Mesenchymal stem cell (in vitro differentiated cells and primary cell): ENCODE measurements at regions not wholly inside any gene's neighbourhood (a gene's known extent, or its start where the extent isn't known, plus 50 kb on each side); places are given as distances from the start of the nearest gene placed in this dataset.

Source experiments
- DNase-seq: peaks from one replicate; pipeline ENCODE4 v3.0.0-alpha.2; 2013
- H2AFZ ChIP-seq: one replicate; pipeline ENCODE4 v1.6.1; 2013; ENCODE audit warnings: low read depth, mild to moderate bottlenecking, control low read depth, inconsistent platforms, low read length, moderate library complexity
- H2AK5ac ChIP-seq: 2 replicates; pipeline ENCODE4 v1.6.1; 2013; ENCODE audit warnings: low read length, moderate library complexity, mild to moderate bottlenecking, inconsistent platforms; ENCODE audit not compliant: severe bottlenecking
- H2BK120ac ChIP-seq: one replicate; pipeline ENCODE4 v1.6.1; 2013; ENCODE audit warnings: low read depth, mild to moderate bottlenecking, inconsistent platforms, low read length, moderate library complexity
- H2BK12ac ChIP-seq, 2 experiments: one replicate each; pipeline ENCODE4 v1.6.1; 2013; ENCODE audit warnings: inconsistent platforms in 2 of 2, low read length in 2 of 2, mild to moderate bottlenecking in 2 of 2, moderate library complexity in 2 of 2, control low read depth in 1 of 2
- H2BK15ac ChIP-seq: one replicate; pipeline ENCODE4 v1.6.1; 2013; ENCODE audit warnings: mild to moderate bottlenecking, low read depth, inconsistent platforms; ENCODE audit not compliant: poor library complexity, severe bottlenecking
- H2BK5ac ChIP-seq: 2 replicates; pipeline ENCODE4 v1.6.1; 2013; ENCODE audit warnings: low read depth, mild to moderate bottlenecking, low read length, control low read depth, inconsistent platforms; ENCODE audit not compliant: poor library complexity, severe bottlenecking
- H3K14ac ChIP-seq, 2 experiments: one replicate each; pipeline ENCODE4 v1.6.1; 2013; ENCODE audit warnings: inconsistent platforms in 2 of 2, low read length in 2 of 2, control low read depth in 1 of 2, mild to moderate bottlenecking in 1 of 2, moderate library complexity in 1 of 2
- H3K18ac ChIP-seq, 2 experiments: one replicate each; pipeline ENCODE4 v1.6.1; 2013; ENCODE audit warnings: inconsistent platforms in 2 of 2, low read length in 2 of 2, control low read depth in 1 of 2, low read depth in 1 of 2, mild to moderate bottlenecking in 1 of 2
- H3K23ac ChIP-seq, 2 experiments: one replicate each; pipeline ENCODE4 v1.6.1; 2013; ENCODE audit warnings: inconsistent platforms in 2 of 2, low read length in 2 of 2, mild to moderate bottlenecking in 2 of 2, moderate library complexity in 2 of 2, control low read depth in 1 of 2
- H3K27ac ChIP-seq: 2 replicates; pipeline ENCODE4 v1.5.1; 2013; ENCODE audit warnings: mild to moderate bottlenecking, moderate library complexity, low read length, control low read depth, inconsistent platforms; ENCODE audit not compliant: poor library complexity, severe bottlenecking
- H3K27me3 ChIP-seq, 2 experiments: 2 replicates each; pipeline versions ENCODE4 v1.6.1 to v1.7.0; 2013; ENCODE audit warnings: low read length in 2 of 2, mild to moderate bottlenecking in 2 of 2, moderate library complexity in 2 of 2, control low read depth in 1 of 2, inconsistent platforms in 1 of 2; ENCODE audit not compliant: control insufficient read depth in 1 of 2, insufficient read depth in 1 of 2
- H3K36me3 ChIP-seq, 2 experiments: 2 replicates each; pipeline versions ENCODE4 v1.6.1 to v1.7.0; 2013; ENCODE audit warnings: low read length in 2 of 2, control low read depth in 1 of 2, inconsistent platforms in 1 of 2, low read depth in 1 of 2, mild to moderate bottlenecking in 1 of 2; ENCODE audit not compliant: insufficient read depth in 2 of 2, control insufficient read depth in 1 of 2
- H3K4ac ChIP-seq, 2 experiments: one replicate each; pipeline ENCODE4 v1.6.1; 2013; ENCODE audit warnings: inconsistent platforms in 2 of 2, low read length in 2 of 2, mild to moderate bottlenecking in 2 of 2, moderate library complexity in 2 of 2, control low read depth in 1 of 2, low read depth in 1 of 2
- H3K4me1 ChIP-seq: 2 replicates; pipeline ENCODE4 v1.6.1; 2013; ENCODE audit warnings: low read depth, low read length, control low read depth; ENCODE audit not compliant: control insufficient read depth, insufficient read depth
- H3K4me2 ChIP-seq: 2 replicates; pipeline ENCODE4 v1.6.1; 2013; ENCODE audit warnings: low read length, mild to moderate bottlenecking, inconsistent platforms; ENCODE audit not compliant: poor library complexity, severe bottlenecking
- H3K4me3 ChIP-seq, 2 experiments: 2 replicates each; pipeline versions ENCODE4 v1.5.1 to v1.7.0; 2013; ENCODE audit warnings: low read length in 2 of 2, mild to moderate bottlenecking in 2 of 2, control low read depth in 1 of 2, low read depth in 1 of 2; ENCODE audit not compliant: insufficient read depth in 1 of 2
- H3K79me1 ChIP-seq: replicated peaks from 2 replicates; pipeline ENCODE4 v1.6.1; 2013; ENCODE audit warnings: mild to moderate bottlenecking, control low read depth, low read length, inconsistent platforms; ENCODE audit not compliant: poor library complexity, severe bottlenecking
- H3K9ac ChIP-seq: 2 replicates; pipeline ENCODE4 v1.7.0; 2013; ENCODE audit warnings: mild to moderate bottlenecking, low read length, moderate library complexity
- H3K9me3 ChIP-seq: 2 replicates; pipeline ENCODE4 v1.7.0; 2013; ENCODE audit warnings: mild to moderate bottlenecking, low read length; ENCODE audit not compliant: control insufficient read depth
- H4K8ac ChIP-seq: one replicate; pipeline ENCODE4 v1.6.1; 2013; ENCODE audit warnings: inconsistent platforms, mild to moderate bottlenecking, low read length, moderate library complexity
- H4K91ac ChIP-seq: one replicate; pipeline ENCODE4 v1.6.1; 2013; ENCODE audit warnings: mild to moderate bottlenecking, low read length, inconsistent platforms
- WGBS: methylation state at CpG from one replicate; pipeline ENCODE4 v1.1.7; 2013; ENCODE audit warnings: mixed read lengths; 5-methylcytosine and 5-hydroxymethylcytosine counted together

- DNase-seq = no peak
- WGBS = 69% methylated on average over 16 of the region's 16 CpGs
These were observed 101.1 kb downstream of the YTHDF1 start for GRCh38 chr20:63114693-63115311.

DNA sequence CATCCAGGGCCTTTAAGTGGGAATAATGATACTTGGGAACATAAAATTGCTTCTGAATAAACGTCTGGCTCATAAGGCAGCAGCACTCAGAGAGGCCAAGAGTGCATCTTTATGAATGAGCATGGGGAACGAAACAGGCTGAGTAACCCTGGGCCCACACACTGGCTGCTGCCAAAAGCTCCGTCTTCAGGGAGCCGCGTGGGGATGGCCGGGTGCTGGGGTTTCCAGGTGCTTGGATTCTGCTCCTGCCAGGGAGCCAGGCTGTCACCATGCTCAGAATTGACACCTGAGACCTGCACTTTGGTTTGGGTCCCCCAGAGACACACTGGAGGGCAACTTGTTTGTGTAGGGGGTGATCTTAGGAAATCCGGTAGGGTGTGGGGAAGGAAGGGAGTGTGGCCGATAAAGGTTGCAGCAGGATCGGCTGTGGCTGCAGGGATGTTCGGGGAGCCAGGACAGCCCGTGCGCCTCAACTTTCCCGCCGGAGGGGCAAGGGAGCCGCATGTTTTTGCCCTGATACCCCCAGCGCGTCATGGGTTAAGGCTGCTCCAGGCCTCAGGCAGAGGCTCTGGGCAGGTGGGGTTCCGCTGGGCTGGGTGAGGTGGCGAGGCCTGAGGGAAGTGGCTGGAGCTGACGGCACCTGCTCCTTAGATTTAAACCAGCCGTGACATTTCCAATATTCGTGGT, 101.8 kb downstream of the YTHDF1 start:
- Histone ChIP-seq H2AFZ (no peak overlapping the region), H2BK120ac (no peak overlapping the region), H3K27me3 (peaks cover 30 to 43% of the 10 kb centered on the region in 2 experiments), H4K8ac (no peak overlapping the region), H2BK5ac (no peak overlapping the region), H3K79me1 (no peaks in the 10 kb centered on the region), H3K27ac (no peak overlapping the region), H3K4ac (no peak overlapping the region), H3K23ac (no peak overlapping the region), H3K9me3 (peaks cover 7% of the 10 kb centered on the region), H3K9ac (no peak overlapping the region), H2BK12ac (no peak overlapping the region), H3K4me2 (no peak overlapping the region), H3K4me3 (no peak overlapping the region), H4K91ac (no peak overlapping the region), H2BK15ac (no peak overlapping the region), H3K14ac (no peak overlapping the region), H3K18ac (no peak overlapping the region), H2AK5ac (no peak overlapping the region), H3K4me1 (no peaks in the 10 kb centered on the region), H3K36me3 (no peaks in the 10 kb centered on the region)
- DNase-seq = no peak
- WGBS = 70% methylated on average over 22 of the region's 22 CpGs

More at GRCh38 chr20:63114693-63115311, 101.1 kb downstream of the YTHDF1 start:
- Histone ChIP-seq H3K9me3 (peaks cover 7% of the 10 kb centered on the region), H3K4ac (no peak overlapping the region), H3K9ac (no peak overlapping the region), H3K4me3 (no peak overlapping the region), H2AK5ac (no peak overlapping the region), H3K27me3 (peaks cover 30 to 44% of the 10 kb centered on the region in 2 experiments), H3K18ac (no peak overlapping the region), H3K27ac (no peak overlapping the region), H2BK120ac (no peak overlapping the region), H4K8ac (no peak overlapping the region), H3K79me1 (no peaks in the 10 kb centered on the region), H3K4me1 (no peaks in the 10 kb centered on the region), H3K23ac (no peak overlapping the region), H2AFZ (no peak overlapping the region), H2BK12ac (no peak overlapping the region), H3K36me3 (no peaks in the 10 kb centered on the region), H2BK15ac (no peak overlapping the region), H4K91ac (no peak overlapping the region), H3K4me2 (no peak overlapping the region), H3K14ac (no peak overlapping the region), H2BK5ac (no peak overlapping the region)

DNA sequence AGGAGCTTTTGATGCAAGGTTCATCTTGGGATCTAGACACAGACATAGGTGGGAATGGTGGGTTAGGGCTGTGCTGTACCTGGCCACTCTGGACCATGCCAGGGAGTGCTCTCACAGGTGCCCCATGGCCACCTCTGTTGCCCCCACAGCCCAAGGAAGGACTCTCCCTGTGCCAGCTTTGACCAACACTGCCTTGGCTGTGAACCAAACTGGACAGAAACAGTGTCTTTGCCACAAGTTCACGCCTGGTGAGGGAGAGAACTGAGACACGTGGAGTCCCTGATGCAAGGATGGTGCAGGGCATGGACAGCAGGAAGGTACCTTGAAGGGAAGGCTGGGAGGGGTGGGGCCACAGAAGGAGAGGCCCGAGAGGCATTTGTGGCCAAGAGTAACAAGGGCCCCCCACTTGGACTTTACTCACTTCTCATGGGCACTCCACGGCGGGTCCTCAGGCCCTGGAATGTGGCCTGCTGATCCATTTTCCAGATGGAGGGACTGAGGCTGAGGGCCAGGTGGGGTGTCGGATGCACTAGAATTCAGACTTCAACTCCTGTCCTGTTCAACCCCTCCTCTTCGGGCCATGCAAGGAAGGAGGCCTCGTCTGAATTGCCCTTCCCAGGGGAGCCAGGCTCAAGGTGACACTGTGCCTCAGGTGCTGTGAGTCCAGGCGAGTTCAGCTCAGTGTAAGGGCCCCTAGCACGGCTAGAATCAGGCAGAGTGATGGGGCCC, 103.3 kb downstream of the YTHDF1 start:
- Histone ChIP-seq H3K9ac (no peak overlapping the region), H3K79me1 (no peaks in the 10 kb centered on the region), H2AK5ac (no peak overlapping the region), H3K9me3 (peaks cover 7% of the 10 kb centered on the region), H3K4me2 (no peak overlapping the region), H4K91ac (no peak overlapping the region), H3K23ac (no peak overlapping the region), H3K4ac (no peak overlapping the region), H4K8ac (no peak overlapping the region), H3K27ac (no peak overlapping the region), H3K18ac (no peak overlapping the region), H2BK15ac (no peak overlapping the region), H2BK12ac (no peak overlapping the region), H3K36me3 (no peaks in the 10 kb centered on the region), H3K4me1 (no peaks in the 10 kb centered on the region), H2BK120ac (no peak overlapping the region), H3K14ac (no peak overlapping the region), H2BK5ac (no peak overlapping the region), H3K27me3 (peaks cover 25 to 36% of the 10 kb centered on the region in 2 experiments), H3K4me3 (no peak overlapping the region), H2AFZ (no peak overlapping the region)
- 61% methylated on average over 9 of the region's 10 CpGs for WGBS
- no peak for DNase-seq

DNA sequence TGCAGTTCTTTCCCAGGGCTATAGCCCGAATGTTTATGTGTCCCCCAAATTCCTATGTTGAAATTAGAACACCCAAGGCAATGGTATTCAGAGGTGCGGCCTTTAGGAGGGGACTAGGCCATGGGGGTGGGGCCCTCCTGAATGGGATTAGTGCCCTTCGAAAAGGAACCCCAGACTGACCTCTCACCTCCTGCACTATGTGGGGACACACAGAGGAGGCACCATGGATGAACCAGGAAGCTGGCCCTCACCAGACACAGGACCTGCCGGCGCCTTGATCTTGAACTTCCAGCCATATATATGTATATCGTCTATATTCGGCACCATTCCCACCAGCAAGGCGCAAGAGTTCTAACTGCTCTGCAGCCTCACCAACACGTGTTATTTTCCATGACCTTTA, 101.5 kb upstream of the BHLHE23 start:
- no peak overlapping the region for H3K9ac ChIP-seq
- no peak overlapping the region for H2BK15ac ChIP-seq
- no peak overlapping the region for H2BK120ac ChIP-seq
- no peak overlapping the region for H3K4ac ChIP-seq
- H4K91ac ChIP-seq = no peak overlapping the region
- H3K4me2 ChIP-seq = no peak overlapping the region
- H2AFZ ChIP-seq = no peak overlapping the region
- no peaks in the 10 kb centered on the region for H3K36me3 ChIP-seq
- no peaks in the 10 kb centered on the region for H3K79me1 ChIP-seq
- H2BK12ac ChIP-seq = no peak overlapping the region
- H3K27ac ChIP-seq = no peak overlapping the region
- H4K8ac ChIP-seq = no peak overlapping the region
- peaks cover 7% of the 10 kb centered on the region for H3K9me3 ChIP-seq
- WGBS = 91% methylated on average over 7 of the region's 9 CpGs
- H2AK5ac ChIP-seq = no peak overlapping the region
- H3K14ac ChIP-seq = no peak overlapping the region
- H3K18ac ChIP-seq = no peak overlapping the region
- no peak overlapping the region for H3K23ac ChIP-seq
- H3K27me3 ChIP-seq = peaks cover 0 to 13% of the 10 kb centered on the region in 2 experiments
- H2BK5ac ChIP-seq = no peak overlapping the region
- H3K4me3 ChIP-seq = no peak overlapping the region
- no peaks in the 10 kb centered on the region for H3K4me1 ChIP-seq
- no peak for DNase-seq
